GM12878 (cell line): ENCODE measurements at regions not wholly inside any gene's neighbourhood (a gene's known extent, or its start where the extent isn't known, plus 50 kb on each side); places are given as distances from the start of the nearest gene placed in this dataset.

Experiments used
- ATAC-seq: fragments of 200-7000 bp; cut with Tn5 transposase; 3 replicates; pipeline ENCODE4 v1.9.1; 2020; ENCODE audit warnings: mild to moderate bottlenecking, moderate library complexity
- BruUV-seq: library from RNA; stranded (reverse); fragments of 400-500 nt; replicated peaks from 2 replicates; lab custom pipeline; 2021; lab: Mats Ljungman, UMichigan
- CTCF ChIA-PET: fragments of 300-600 bp; sonication (Branson Sonifier 250); formaldehyde crosslinking; extraction: SDS; loops from one replicate; lab custom pipeline; 2021; ENCODE audit warnings: inconsistent platforms; lab: Yijun Ruan, JAX
- POLR2A ChIA-PET: fragments of 350-600 bp; formaldehyde crosslinking; extraction: SDS; loops from one replicate; lab custom pipeline; 2021; ENCODE audit warnings: inconsistent platforms; lab: Charles Lee
- RAD21 ChIA-PET: fragments of 300-600 bp; sonication (Branson Sonifier 250); formaldehyde crosslinking; loops from one replicate; lab custom pipeline; 2023; ENCODE audit warnings: antibody characterized with exemption; ENCODE audit not compliant: unreplicated experiment; lab: Charles Lee
- SMC1A ChIA-PET: fragments of 300-600 bp; sonication (Branson Sonifier 250); formaldehyde crosslinking; loops from one replicate; lab custom pipeline; 2023; ENCODE audit not compliant: unreplicated experiment, uncharacterized antibody; lab: Charles Lee
- DNase-seq: peaks from one replicate; pipeline ENCODE4 v3.0.0-alpha.2; 2011; ENCODE audit warnings: low read depth, low spot score
- FAIRE-seq: peaks from 3 replicates; lab custom pipeline; 2011; peaks lifted over from hg19 to GRCh38; lab: Jason Lieb, UNC
- H2AFZ ChIP-seq: 2 replicates; pipeline ENCODE4 v1.6.0; 2011; ENCODE audit warnings: low read depth, low read length, control low read depth; ENCODE audit not compliant: control insufficient read depth
- H3K27ac ChIP-seq: 2 replicates; pipeline ENCODE4 v1.5.1; 2011; ENCODE audit warnings: control low read depth; ENCODE audit not compliant: control insufficient read depth, insufficient read depth
- H3K27me3 ChIP-seq, 2 experiments: replicated peaks in 1 of 2; 2 replicates each; pipeline versions ENCODE4 v1.6.0 to v1.6.1; 2011; ENCODE audit warnings: low read length in 1 of 2; ENCODE audit not compliant: control insufficient read depth in 2 of 2, insufficient read depth in 2 of 2
- H3K36me3 ChIP-seq, 2 experiments: 2 replicates each; pipeline ENCODE4 v1.5.1; 2011; ENCODE audit warnings: low read length in 1 of 2; ENCODE audit not compliant: control insufficient read depth in 2 of 2, insufficient read depth in 2 of 2
- H3K4me1 ChIP-seq: 2 replicates; pipeline ENCODE4 v1.6.1; 2011; ENCODE audit warnings: mild to moderate bottlenecking, low read length, moderate library complexity, mixed read lengths; ENCODE audit not compliant: control insufficient read depth, insufficient read depth
- H3K4me2 ChIP-seq: 2 replicates; pipeline ENCODE4 v1.6.0; 2011; ENCODE audit warnings: control low read depth; ENCODE audit not compliant: control insufficient read depth, insufficient read depth
- H3K4me3 ChIP-seq: fragments of 200-600 bp; sonication (generic); 2 replicates; pipeline ENCODE4 v1.5.1; 2016
- H3K79me2 ChIP-seq: 2 replicates; pipeline ENCODE4 v1.6.0; 2011; ENCODE audit warnings: low read length; ENCODE audit not compliant: control insufficient read depth, insufficient read depth
- H3K9ac ChIP-seq: 2 replicates; pipeline ENCODE4 v1.8.0; 2011; ENCODE audit warnings: low read length, control low read depth, mixed read lengths; ENCODE audit not compliant: control insufficient read depth, insufficient read depth
- H3K9me3 ChIP-seq: replicated peaks from 3 replicates; pipeline ENCODE4 v1.5.1; 2011; ENCODE audit warnings: mild to moderate bottlenecking, low read length; ENCODE audit not compliant: control insufficient read depth, insufficient read depth
- H4K20me1 ChIP-seq: 2 replicates; pipeline ENCODE4 v1.6.0; 2011; ENCODE audit not compliant: control insufficient read depth, insufficient read depth
- EP300 ChIP-seq, 2 experiments: fragments of 150-350 bp in 1 of 2; IDR thresholded peaks; 2 replicates each; pipeline ENCODE4 v1.6.1; 2011 to 2012; ENCODE audit warnings: low read depth in 2 of 2, low read length in 2 of 2, borderline replicate concordance in 1 of 2, improper control_type of control experiment in 1 of 2, inconsistent platforms in 1 of 2; ENCODE audit not compliant: control insufficient read depth in 1 of 2
- HCFC1 ChIP-seq: fragments of 150-350 bp; IDR thresholded peaks from 2 replicates; pipeline ENCODE4 v1.6.1; 2014; ENCODE audit warnings: low read length
- JUNB ChIP-seq: IDR thresholded peaks from 2 replicates; pipeline ENCODE4 v1.6.1; 2016; ENCODE audit warnings: antibody characterized with exemption, mild to moderate bottlenecking
- MTA3 ChIP-seq: IDR thresholded peaks from 2 replicates; pipeline ENCODE4 v1.6.1; 2012; ENCODE audit warnings: low read length, inconsistent platforms, borderline replicate concordance
- POU2F2 ChIP-seq: IDR thresholded peaks from 3 replicates; pipeline ENCODE4 v1.6.1; 2011; ENCODE audit warnings: low read depth, mild to moderate bottlenecking, low read length, borderline replicate concordance
- ZZZ3 ChIP-seq: IDR thresholded peaks from 2 replicates; pipeline ENCODE4 v1.6.1; 2011; ENCODE audit warnings: low read depth; ENCODE audit not compliant: control insufficient read depth, insufficient read length
- whole genome bisulfite sequencing: methylation state at CpG from one replicate; pipeline ENCODE4 v1.1.6; 2016; ENCODE audit warnings: low lambda C conversion rate; ENCODE audit not compliant: insufficient replicate concordance, insufficient coverage; ENCODE audit errors: missing lambda C conversion rate; 5-methylcytosine and 5-hydroxymethylcytosine counted together
- in situ Hi-C: fragments of 300-500 bp; cut with MboI; formaldehyde crosslinking; loops from 9 replicates; pipeline ENCODE4 v1.14.3; 2018; ENCODE audit warnings: mixed read lengths
- intact Hi-C: fragments of 100-400 bp; cut with micrococcal nuclease; formaldehyde crosslinking; loops from one replicate; pipeline ENCODE4 v1.14.2; 2022; ENCODE audit not compliant: unreplicated experiment
- TF ChIP-seq, protein P1 (sequence below): fragments of 450-650 bp; IDR thresholded peaks from 2 replicates; pipeline ENCODE4 v1.6.1; 2016; ENCODE audit warnings: mild to moderate bottlenecking, moderate library complexity, borderline replicate concordance
- TF ChIP-seq, protein P2 (sequence below): IDR thresholded peaks from 2 replicates; pipeline ENCODE4 v1.6.1; 2011; ENCODE audit warnings: borderline replicate concordance, low read depth, mild to moderate bottlenecking, moderate library complexity, mixed read lengths, low read length; ENCODE audit not compliant: insufficient read depth; ENCODE audit errors: extremely low read length
- TF ChIP-seq, protein P3 (sequence below): fragments of 450-650 bp; IDR thresholded peaks from 2 replicates; pipeline ENCODE4 v1.6.1; 2017; ENCODE audit warnings: mild to moderate bottlenecking, low read depth, inconsistent platforms; ENCODE audit not compliant: poor library complexity, severe bottlenecking

DNA sequence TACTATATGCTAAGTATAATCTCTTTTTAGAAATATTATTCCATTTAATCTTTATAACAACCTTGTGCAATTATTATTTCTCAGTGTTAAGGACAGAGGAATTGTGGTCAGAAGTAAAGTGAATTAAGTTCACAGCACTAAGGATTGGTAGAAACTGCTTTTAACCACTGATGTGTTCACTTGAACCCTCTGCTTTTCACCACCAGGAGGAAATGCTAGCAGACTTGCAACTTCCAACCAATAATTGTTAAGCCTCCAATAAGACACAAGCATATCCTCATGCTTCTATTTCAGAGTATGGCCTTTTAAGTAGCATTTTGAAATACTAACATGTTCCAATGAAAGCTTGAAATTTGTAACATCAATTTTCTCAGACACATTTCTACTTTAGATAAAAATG lies 527.4 kb downstream of the SI start (continued):
- TF ChIP-seq, protein P1, sequence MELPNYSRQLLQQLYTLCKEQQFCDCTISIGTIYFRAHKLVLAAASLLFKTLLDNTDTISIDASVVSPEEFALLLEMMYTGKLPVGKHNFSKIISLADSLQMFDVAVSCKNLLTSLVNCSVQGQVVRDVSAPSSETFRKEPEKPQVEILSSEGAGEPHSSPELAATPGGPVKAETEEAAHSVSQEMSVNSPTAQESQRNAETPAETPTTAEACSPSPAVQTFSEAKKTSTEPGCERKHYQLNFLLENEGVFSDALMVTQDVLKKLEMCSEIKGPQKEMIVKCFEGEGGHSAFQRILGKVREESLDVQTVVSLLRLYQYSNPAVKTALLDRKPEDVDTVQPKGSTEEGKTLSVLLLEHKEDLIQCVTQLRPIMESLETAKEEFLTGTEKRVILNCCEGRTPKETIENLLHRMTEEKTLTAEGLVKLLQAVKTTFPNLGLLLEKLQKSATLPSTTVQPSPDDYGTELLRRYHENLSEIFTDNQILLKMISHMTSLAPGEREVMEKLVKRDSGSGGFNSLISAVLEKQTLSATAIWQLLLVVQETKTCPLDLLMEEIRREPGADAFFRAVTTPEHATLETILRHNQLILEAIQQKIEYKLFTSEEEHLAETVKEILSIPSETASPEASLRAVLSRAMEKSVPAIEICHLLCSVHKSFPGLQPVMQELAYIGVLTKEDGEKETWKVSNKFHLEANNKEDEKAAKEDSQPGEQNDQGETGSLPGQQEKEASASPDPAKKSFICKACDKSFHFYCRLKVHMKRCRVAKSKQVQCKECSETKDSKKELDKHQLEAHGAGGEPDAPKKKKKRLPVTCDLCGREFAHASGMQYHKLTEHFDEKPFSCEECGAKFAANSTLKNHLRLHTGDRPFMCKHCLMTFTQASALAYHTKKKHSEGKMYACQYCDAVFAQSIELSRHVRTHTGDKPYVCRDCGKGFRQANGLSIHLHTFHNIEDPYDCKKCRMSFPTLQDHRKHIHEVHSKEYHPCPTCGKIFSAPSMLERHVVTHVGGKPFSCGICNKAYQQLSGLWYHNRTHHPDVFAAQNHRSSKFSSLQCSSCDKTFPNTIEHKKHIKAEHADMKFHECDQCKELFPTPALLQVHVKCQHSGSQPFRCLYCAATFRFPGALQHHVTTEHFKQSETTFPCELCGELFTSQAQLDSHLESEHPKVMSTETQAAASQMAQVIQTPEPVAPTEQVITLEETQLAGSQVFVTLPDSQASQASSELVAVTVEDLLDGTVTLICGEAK, result no peak

DNA sequence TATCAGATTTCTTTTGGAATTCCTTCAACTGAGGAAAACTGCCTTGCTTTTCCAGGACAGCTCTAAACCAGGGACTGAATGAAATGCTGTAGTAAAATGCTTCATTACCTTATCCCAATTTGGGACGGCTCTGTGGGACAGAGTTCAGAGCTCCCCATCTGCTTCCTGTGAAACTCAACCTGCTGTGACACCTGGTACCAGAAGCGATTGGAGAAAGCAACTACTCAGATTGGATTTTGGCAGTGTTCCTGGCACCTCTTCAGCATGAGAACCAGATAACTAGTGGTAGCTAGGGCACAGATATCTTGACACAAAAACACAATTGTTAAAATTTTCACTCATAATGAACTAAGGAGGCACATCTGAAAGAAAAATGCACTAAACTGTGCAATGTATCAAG lies 539.1 kb downstream of the SI start:
- WGBS, result 40% methylated on average over 2 of the region's 2 CpGs
- ChIA-PET POLR2A (no interaction called here), SMC1A (no interaction called here), CTCF (no interaction called here), RAD21 (no interaction called here)
- Histone ChIP-seq H3K27me3 (no peaks in the 10 kb centered on the region), H3K27ac (no peak overlapping the region), H3K9me3 (no peaks in the 10 kb centered on the region), H3K36me3 (no peaks in the 10 kb centered on the region), H3K4me2 (no peak overlapping the region), H3K9ac (no peak overlapping the region), H3K79me2 (no peaks in the 10 kb centered on the region), H4K20me1 (no peaks in the 10 kb centered on the region), H3K4me3 (no peak overlapping the region), H3K4me1 (no peaks in the 10 kb centered on the region), H2AFZ (no peak overlapping the region)
- DNase-seq (no peak), FAIRE-seq (no peak), ATAC-seq (no peak)
- no TSS peak for BruUV-seq
- TF ChIP-seq MTA3 (no peak), EP300 (IDR thresholded peaks at IDR 0.05; ENCODE audit: borderline replicate concordance in 1 of 2, control insufficient read depth in 1 of 2, low read depth in 2 of 2, low read length in 2 of 2) (no peak), ZZZ3 (no peak), POU2F2 (no peak), JUNB (no peak), HCFC1 (no peak)
- TF ChIP-seq, protein P2, sequence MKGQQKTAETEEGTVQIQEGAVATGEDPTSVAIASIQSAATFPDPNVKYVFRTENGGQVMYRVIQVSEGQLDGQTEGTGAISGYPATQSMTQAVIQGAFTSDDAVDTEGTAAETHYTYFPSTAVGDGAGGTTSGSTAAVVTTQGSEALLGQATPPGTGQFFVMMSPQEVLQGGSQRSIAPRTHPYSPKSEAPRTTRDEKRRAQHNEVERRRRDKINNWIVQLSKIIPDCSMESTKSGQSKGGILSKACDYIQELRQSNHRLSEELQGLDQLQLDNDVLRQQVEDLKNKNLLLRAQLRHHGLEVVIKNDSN, result no peak
- TF ChIP-seq, protein P3, sequence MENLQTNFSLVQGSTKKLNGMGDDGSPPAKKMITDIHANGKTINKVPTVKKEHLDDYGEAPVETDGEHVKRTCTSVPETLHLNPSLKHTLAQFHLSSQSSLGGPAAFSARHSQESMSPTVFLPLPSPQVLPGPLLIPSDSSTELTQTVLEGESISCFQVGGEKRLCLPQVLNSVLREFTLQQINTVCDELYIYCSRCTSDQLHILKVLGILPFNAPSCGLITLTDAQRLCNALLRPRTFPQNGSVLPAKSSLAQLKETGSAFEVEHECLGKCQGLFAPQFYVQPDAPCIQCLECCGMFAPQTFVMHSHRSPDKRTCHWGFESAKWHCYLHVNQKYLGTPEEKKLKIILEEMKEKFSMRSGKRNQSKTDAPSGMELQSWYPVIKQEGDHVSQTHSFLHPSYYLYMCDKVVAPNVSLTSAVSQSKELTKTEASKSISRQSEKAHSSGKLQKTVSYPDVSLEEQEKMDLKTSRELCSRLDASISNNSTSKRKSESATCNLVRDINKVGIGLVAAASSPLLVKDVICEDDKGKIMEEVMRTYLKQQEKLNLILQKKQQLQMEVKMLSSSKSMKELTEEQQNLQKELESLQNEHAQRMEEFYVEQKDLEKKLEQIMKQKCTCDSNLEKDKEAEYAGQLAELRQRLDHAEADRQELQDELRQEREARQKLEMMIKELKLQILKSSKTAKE, result no peak
- in situ Hi-C loops (no loop called here), intact Hi-C loops (no loop called here)
